ENCODE measurements at regions not wholly inside any gene's neighbourhood (a gene's known extent, or its start where the extent isn't known, plus 50 kb on each side); places are given as distances from the start of the nearest gene placed in this dataset.

DNA sequence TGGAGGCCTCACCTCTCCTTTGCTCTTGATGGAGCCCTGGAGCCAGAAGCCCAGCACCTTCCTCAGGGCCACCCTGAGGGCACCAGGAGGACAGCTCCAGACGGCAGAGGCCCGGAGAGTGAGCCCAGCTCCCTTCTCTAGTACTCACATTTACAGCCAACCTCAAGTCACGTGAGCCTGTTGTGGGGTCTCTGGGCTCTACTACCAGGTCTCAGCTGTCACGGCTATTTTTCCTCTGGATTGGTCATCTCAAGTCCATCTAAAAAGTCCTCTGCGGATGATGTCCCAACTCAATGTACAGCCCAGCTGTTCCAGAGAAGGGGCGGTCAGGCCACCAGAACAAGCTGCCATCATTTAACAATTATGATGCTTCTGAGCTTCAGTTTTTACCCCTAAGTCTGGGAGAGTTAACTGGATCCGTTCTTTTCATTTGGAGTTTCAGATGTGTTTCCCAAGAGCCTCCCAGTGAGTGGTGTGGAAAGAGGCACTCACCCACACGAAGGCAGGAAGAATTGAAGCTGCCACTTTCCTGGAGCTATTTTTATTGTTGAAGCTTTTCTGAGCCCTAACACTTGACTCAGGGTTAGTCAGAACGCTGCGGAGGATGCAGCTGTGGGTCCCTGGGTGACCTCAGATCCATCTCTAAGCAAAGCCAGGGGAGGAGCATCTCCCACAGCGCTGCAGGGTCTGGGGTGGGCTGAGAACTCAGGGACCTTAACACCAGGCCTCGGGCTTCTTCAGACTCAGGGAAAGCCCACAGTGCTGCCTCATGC, 143.5 kb upstream of the UBL3 start (continued):
- TF ChIP-seq, protein P1, sequence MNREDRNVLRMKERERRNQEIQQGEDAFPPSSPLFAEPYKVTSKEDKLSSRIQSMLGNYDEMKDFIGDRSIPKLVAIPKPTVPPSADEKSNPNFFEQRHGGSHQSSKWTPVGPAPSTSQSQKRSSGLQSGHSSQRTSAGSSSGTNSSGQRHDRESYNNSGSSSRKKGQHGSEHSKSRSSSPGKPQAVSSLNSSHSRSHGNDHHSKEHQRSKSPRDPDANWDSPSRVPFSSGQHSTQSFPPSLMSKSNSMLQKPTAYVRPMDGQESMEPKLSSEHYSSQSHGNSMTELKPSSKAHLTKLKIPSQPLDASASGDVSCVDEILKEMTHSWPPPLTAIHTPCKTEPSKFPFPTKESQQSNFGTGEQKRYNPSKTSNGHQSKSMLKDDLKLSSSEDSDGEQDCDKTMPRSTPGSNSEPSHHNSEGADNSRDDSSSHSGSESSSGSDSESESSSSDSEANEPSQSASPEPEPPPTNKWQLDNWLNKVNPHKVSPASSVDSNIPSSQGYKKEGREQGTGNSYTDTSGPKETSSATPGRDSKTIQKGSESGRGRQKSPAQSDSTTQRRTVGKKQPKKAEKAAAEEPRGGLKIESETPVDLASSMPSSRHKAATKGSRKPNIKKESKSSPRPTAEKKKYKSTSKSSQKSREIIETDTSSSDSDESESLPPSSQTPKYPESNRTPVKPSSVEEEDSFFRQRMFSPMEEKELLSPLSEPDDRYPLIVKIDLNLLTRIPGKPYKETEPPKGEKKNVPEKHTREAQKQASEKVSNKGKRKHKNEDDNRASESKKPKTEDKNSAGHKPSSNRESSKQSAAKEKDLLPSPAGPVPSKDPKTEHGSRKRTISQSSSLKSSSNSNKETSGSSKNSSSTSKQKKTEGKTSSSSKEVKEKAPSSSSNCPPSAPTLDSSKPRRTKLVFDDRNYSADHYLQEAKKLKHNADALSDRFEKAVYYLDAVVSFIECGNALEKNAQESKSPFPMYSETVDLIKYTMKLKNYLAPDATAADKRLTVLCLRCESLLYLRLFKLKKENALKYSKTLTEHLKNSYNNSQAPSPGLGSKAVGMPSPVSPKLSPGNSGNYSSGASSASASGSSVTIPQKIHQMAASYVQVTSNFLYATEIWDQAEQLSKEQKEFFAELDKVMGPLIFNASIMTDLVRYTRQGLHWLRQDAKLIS (CRISPR knock-in tag; IDR thresholded peaks at IDR 0.05) = no peak
- TF ChIP-seq, protein P2, sequence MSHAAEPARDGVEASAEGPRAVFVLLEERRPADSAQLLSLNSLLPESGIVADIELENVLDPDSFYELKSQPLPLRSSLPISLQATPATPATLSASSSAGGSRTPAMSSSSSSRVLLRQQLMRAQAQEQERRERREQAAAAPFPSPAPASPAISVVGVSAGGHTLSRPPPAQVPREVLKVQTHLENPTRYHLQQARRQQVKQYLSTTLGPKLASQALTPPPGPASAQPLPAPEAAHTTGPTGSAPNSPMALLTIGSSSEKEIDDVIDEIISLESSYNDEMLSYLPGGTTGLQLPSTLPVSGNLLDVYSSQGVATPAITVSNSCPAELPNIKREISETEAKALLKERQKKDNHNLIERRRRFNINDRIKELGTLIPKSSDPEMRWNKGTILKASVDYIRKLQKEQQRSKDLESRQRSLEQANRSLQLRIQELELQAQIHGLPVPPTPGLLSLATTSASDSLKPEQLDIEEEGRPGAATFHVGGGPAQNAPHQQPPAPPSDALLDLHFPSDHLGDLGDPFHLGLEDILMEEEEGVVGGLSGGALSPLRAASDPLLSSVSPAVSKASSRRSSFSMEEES (CRISPR knock-in tag; IDR thresholded peaks at IDR 0.05) = no peak
- TF ChIP-seq ELF2 (CRISPR knock-in tag; IDR thresholded peaks at IDR 0.05) = no peak

DNA sequence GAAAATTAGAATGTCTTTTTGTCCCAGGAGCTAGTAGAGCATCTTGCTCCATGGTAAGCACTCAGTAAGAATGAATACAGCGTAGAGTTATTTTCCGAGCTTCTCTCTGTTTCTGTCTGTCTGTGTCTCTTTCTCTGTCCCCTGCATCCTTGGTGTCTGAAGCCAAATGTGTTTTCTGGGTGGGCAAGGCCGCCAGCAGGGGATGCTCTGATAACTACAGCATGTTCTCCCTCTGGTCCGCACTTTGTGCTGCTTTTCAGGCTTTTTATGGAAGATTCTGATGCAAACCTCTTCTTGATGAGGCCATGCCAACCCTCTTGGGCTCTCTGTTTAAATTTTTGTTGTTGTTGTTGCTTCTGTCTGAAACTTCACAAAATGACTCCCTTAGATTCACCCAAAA, 142.8 kb upstream of the UBL3 start:
- Histone ChIP-seq H3K27ac (ENCODE audit: extremely low read depth, low read depth, low read length) (no peak overlapping the region), H3K4me2 (ENCODE audit: insufficient read depth, low read length) (no peak overlapping the region), H3K9me1 (ENCODE audit: control insufficient read depth, insufficient read depth, low read length) (no peaks in the 10 kb centered on the region), H3K27me3 (ENCODE audit: control insufficient read depth in 2 of 2, insufficient read depth in 2 of 2, low read length in 2 of 2) (no peaks in the 10 kb centered on the region), H3K9ac (ENCODE audit: insufficient read depth in 1 of 2, low read depth in 2 of 2, low read length in 2 of 2) (no peak overlapping the region), H3K4me1 (replicated peaks in 1 of 2; ENCODE audit: control insufficient read depth in 2 of 2, insufficient read depth in 2 of 2, low read length in 2 of 2) (no peaks in the 10 kb centered on the region), H3K9me3 (replicated peaks; ENCODE audit: control insufficient read depth, insufficient read depth, low read depth, low read length) (no peaks in the 10 kb centered on the region), H4K20me1 (replicated peaks; ENCODE audit: control insufficient read depth, insufficient read depth, low read length) (no peaks in the 10 kb centered on the region), H3K79me2 (ENCODE audit: control insufficient read depth, insufficient read depth, low read length) (no peaks in the 10 kb centered on the region), H3K4me3 (no peak overlapping the region), H2AFZ (ENCODE audit: low read depth, low read length) (no peak overlapping the region), H3K36me3 (ENCODE audit: control insufficient read depth, insufficient read depth, low read length) (no peaks in the 10 kb centered on the region)
- no peak for DNase-seq (ENCODE audit: extremely low read depth in 1 of 4, low spot score in 3 of 4)
- 0% methylated on average over 3 of the region's 4 CpGs for WGBS (ENCODE audit: insufficient coverage, low coverage, missing lambda C conversion rate)
- CTCF ChIA-PET (ENCODE audit: low intra/inter-chr PET ratio) = no interaction called here
- no TSS peak for BruUV-seq (replicated peaks)
- intact Hi-C loops (cut with micrococcal nuclease) = no loop called here
- in situ Hi-C loops (cut with MboI) = no loop called here
- POLR2A ChIA-PET = no interaction called here
- TF ChIP-seq, protein P2 (CRISPR knock-in tag; IDR thresholded peaks at IDR 0.05) = no peak
- TF ChIP-seq U2AF2 (optimal IDR thresholded peaks at IDR 0.05; ENCODE audit: low read depth, low read length) = no peak
- TF ChIP-seq ZNF165 (CRISPR knock-in tag; IDR thresholded peaks at IDR 0.05; ENCODE audit: borderline replicate concordance) = no peak
- TF ChIP-seq ARID1B (IDR thresholded peaks at IDR 0.05) = no peak
- TF ChIP-seq, protein P3, sequence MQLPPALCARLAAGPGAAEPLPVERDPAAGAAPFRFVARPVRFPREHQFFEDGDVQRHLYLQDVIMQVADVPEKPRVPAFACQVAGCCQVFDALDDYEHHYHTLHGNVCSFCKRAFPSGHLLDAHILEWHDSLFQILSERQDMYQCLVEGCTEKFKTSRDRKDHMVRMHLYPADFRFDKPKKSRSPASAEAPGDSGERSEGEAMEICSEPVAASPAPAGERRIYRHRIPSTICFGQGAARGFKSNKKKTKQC (CRISPR knock-in tag; IDR thresholded peaks at IDR 0.05) = no peak
- no peak for FAIRE-seq
- ATAC-seq = no peak
